H1 (cell line): ENCODE measurements at regions not wholly inside any gene's neighbourhood (a gene's known extent, or its start where the extent isn't known, plus 50 kb on each side); places are given as distances from the start of the nearest gene placed in this dataset.

Source experiments
- CTCF ChIA-PET: fragments of 300-600 bp; sonication (Branson Sonifier 250); formaldehyde crosslinking; loops from one replicate; lab custom pipeline; 2021; ENCODE audit not compliant: partially characterized antibody; lab: Charles Lee
- POLR2A ChIA-PET: fragments of 300-600 bp; sonication (Branson Sonifier 250); formaldehyde crosslinking; loops from one replicate; lab custom pipeline; 2021; ENCODE audit warnings: inconsistent platforms; ENCODE audit not compliant: partially characterized antibody; lab: Charles Lee
- DNase-seq, 2 experiments: peaks; one replicate each; pipeline versions ENCODE4 v3.0.0 to v3.0.0-alpha.2; 2010 to 2022; ENCODE audit warnings: low spot score in 2 of 2, low read depth in 1 of 2, mixed read lengths in 1 of 2
- FAIRE-seq: peaks from 2 replicates; lab custom pipeline; 2011; peaks lifted over from hg19 to GRCh38; lab: Jason Lieb, UNC
- H2AFZ ChIP-seq: 2 replicates; pipeline ENCODE4 v1.8.1; 2012; ENCODE audit warnings: low read length, inconsistent platforms
- H2AK5ac ChIP-seq: 2 replicates; pipeline ENCODE4 v1.6.1; 2013; ENCODE audit warnings: low read depth, low read length
- H2BK120ac ChIP-seq: replicated peaks from 2 replicates; pipeline ENCODE3; 2013; ENCODE audit warnings: low read depth, low read length, inconsistent platforms
- H2BK12ac ChIP-seq: 2 replicates; pipeline ENCODE4 v1.6.1; 2013; ENCODE audit warnings: low read depth, low read length
- H2BK15ac ChIP-seq: 2 replicates; pipeline ENCODE4 v1.6.1; 2013; ENCODE audit warnings: low read length
- H2BK20ac ChIP-seq: 2 replicates; pipeline ENCODE4 v1.6.1; 2013; ENCODE audit warnings: low read length
- H2BK5ac ChIP-seq: 2 replicates; pipeline ENCODE4 v1.6.1; 2013; ENCODE audit warnings: low read depth, low read length
- H3K14ac ChIP-seq: 2 replicates; pipeline ENCODE4 v1.6.1; 2013; ENCODE audit warnings: inconsistent platforms; ENCODE audit not compliant: insufficient read length
- H3K18ac ChIP-seq: 2 replicates; pipeline ENCODE4 v1.6.1; 2013; ENCODE audit warnings: low read length; ENCODE audit errors: extremely low read depth
- H3K23ac ChIP-seq: 2 replicates; pipeline ENCODE4 v1.6.1; 2013; ENCODE audit warnings: inconsistent platforms; ENCODE audit not compliant: insufficient read length
- H3K23me2 ChIP-seq: 2 replicates; pipeline ENCODE4 v1.6.1; 2013; ENCODE audit warnings: low read depth, low read length
- H3K27ac ChIP-seq: 2 replicates; pipeline ENCODE4 v1.6.1; 2011; ENCODE audit warnings: low read depth, low read length, inconsistent platforms
- H3K27me3 ChIP-seq, 4 experiments: replicated peaks in 1 of 4; 1 replicate in 1 of 4; 2 replicates in 3 of 4; pipeline versions ENCODE4 v1.6.1 to v1.8.1; 2011 to 2013; ENCODE audit warnings: low read length in 3 of 4, mild to moderate bottlenecking in 3 of 4, inconsistent platforms in 2 of 4, mixed read lengths in 2 of 4, moderate library complexity in 1 of 4; ENCODE audit not compliant: control insufficient read depth in 3 of 4, insufficient read depth in 3 of 4; ENCODE audit errors: extremely low read depth in 1 of 4
- H3K36me3 ChIP-seq, 4 experiments: 2 replicates each; pipeline versions ENCODE4 v1.6.1 to v1.8.1; 2011 to 2013; ENCODE audit warnings: mild to moderate bottlenecking in 4 of 4, low read length in 3 of 4, moderate library complexity in 2 of 4, control low read depth in 1 of 4, inconsistent platforms in 1 of 4; ENCODE audit not compliant: insufficient read depth in 4 of 4, control insufficient read depth in 2 of 4
- H3K4ac ChIP-seq: replicated peaks from 2 replicates; pipeline ENCODE3; 2013; ENCODE audit warnings: low read length, low read depth, mixed read lengths, inconsistent platforms; ENCODE audit not compliant: insufficient read length
- H3K4me1 ChIP-seq, 4 experiments: replicated peaks in 1 of 4; 1 replicate in 1 of 4; 2 replicates in 3 of 4; pipeline versions ENCODE4 v1.6.1 to v1.8.1; 2011 to 2013; ENCODE audit warnings: low read length in 3 of 4, inconsistent platforms in 2 of 4, mixed read lengths in 1 of 4; ENCODE audit not compliant: insufficient read depth in 4 of 4, control insufficient read depth in 3 of 4
- H3K4me2 ChIP-seq, 2 experiments: 2 replicates each; pipeline versions ENCODE4 v1.6.1 to v1.8.1; 2011 to 2013; ENCODE audit warnings: low read depth in 2 of 2, low read length in 2 of 2, control low read depth in 1 of 2, inconsistent platforms in 1 of 2, mild to moderate bottlenecking in 1 of 2; ENCODE audit not compliant: insufficient read depth in 1 of 2
- H3K4me3 ChIP-seq, 4 experiments: fragments of 200-600, 300-600 bp in 1 of 4; sonication (generic), shearing (Covaris generic), sonication (Bioruptor Twin) in 1 of 4; 2 replicates each; pipeline versions ENCODE4 v1.5.1 to v1.8.1; 2011 to 2016; ENCODE audit warnings: low read length in 4 of 4, low read depth in 3 of 4, control low read depth in 2 of 4, inconsistent platforms in 2 of 4, mild to moderate bottlenecking in 2 of 4, mixed read lengths in 1 of 4, moderate library complexity in 1 of 4; ENCODE audit not compliant: insufficient read depth in 2 of 4; ENCODE audit errors: extremely low read depth in 1 of 4
- H3K56ac ChIP-seq: replicated peaks from 2 replicates; pipeline ENCODE3; 2013; ENCODE audit warnings: low read depth, mild to moderate bottlenecking, mixed read lengths, low read length, inconsistent platforms; ENCODE audit not compliant: insufficient read length
- H3K79me1 ChIP-seq: 2 replicates; pipeline ENCODE4 v1.6.1; 2013; ENCODE audit warnings: low read depth, low read length, control low read depth
- H3K79me2 ChIP-seq, 2 experiments: 2 replicates each; pipeline versions ENCODE4 v1.6.1 to v1.8.1; 2012 to 2013; ENCODE audit warnings: low read length in 2 of 2, mild to moderate bottlenecking in 2 of 2, inconsistent platforms in 1 of 2; ENCODE audit not compliant: insufficient read depth in 2 of 2, control insufficient read depth in 1 of 2
- H3K9ac ChIP-seq, 4 experiments: replicated peaks in 1 of 4; 1 replicate in 1 of 4; 2 replicates in 3 of 4; pipeline versions ENCODE4 v1.6.1 to v1.8.1; 2011 to 2013; ENCODE audit warnings: low read depth in 3 of 4, low read length in 3 of 4, control low read depth in 2 of 4, mild to moderate bottlenecking in 2 of 4, moderate library complexity in 2 of 4, inconsistent platforms in 1 of 4; ENCODE audit errors: extremely low read depth in 1 of 4
- H3K9me3 ChIP-seq, 2 experiments: 2 replicates each; pipeline versions ENCODE4 v1.6.1 to v1.8.1; 2012 to 2013; ENCODE audit warnings: mild to moderate bottlenecking in 2 of 2, moderate library complexity in 2 of 2, control low read depth in 1 of 2, inconsistent platforms in 1 of 2, low read depth in 1 of 2, low read length in 1 of 2, mixed read lengths in 1 of 2; ENCODE audit not compliant: insufficient read depth in 2 of 2
- H4K20me1 ChIP-seq, 2 experiments: replicated peaks in 1 of 2; 2 replicates each; pipeline versions ENCODE3 to v1.8.1; 2011 to 2013; ENCODE audit warnings: inconsistent platforms in 2 of 2, low read length in 2 of 2, mild to moderate bottlenecking in 1 of 2; ENCODE audit not compliant: insufficient read depth in 2 of 2, control insufficient read depth in 1 of 2
- H4K5ac ChIP-seq: 2 replicates; pipeline ENCODE4 v1.6.1; 2013; ENCODE audit warnings: low read length, low read depth, mixed read lengths, inconsistent platforms; ENCODE audit not compliant: insufficient read length
- H4K8ac ChIP-seq: 2 replicates; pipeline ENCODE4 v1.8.0; 2013; ENCODE audit warnings: mild to moderate bottlenecking, moderate library complexity, low read length, inconsistent platforms; ENCODE audit not compliant: insufficient read depth; ENCODE audit errors: extremely low read depth
- H4K91ac ChIP-seq: replicated peaks from 2 replicates; pipeline ENCODE3; 2013; ENCODE audit warnings: low read length, mixed read lengths, inconsistent platforms; ENCODE audit not compliant: insufficient read length
- ASH2L ChIP-seq: fragments of 200-600, 300-600 bp; sonication (generic); IDR thresholded peaks from one replicate; pipeline ENCODE4 v1.7.1; 2017; ENCODE audit warnings: low read length
- CBX5 ChIP-seq: fragments of 300-800, 300-1000 bp; sonication (generic); IDR thresholded peaks from 2 replicates; pipeline ENCODE4 v1.7.1; 2016; ENCODE audit warnings: antibody characterized with exemption, low read length, low read depth
- CHD1 ChIP-seq: IDR thresholded peaks from 2 replicates; pipeline ENCODE4 v1.6.1; 2012; ENCODE audit warnings: low read depth, low read length, improper control_type of control experiment
- CREB1 ChIP-seq: IDR thresholded peaks from 2 replicates; pipeline ENCODE4 v1.6.1; 2012; ENCODE audit warnings: inconsistent platforms
- GABPA ChIP-seq: IDR thresholded peaks from 2 replicates; pipeline ENCODE4 v1.6.1; 2011; ENCODE audit warnings: mild to moderate bottlenecking, low read length, moderate library complexity, borderline replicate concordance; ENCODE audit not compliant: insufficient read depth
- GTF2F1 ChIP-seq: IDR thresholded peaks from 2 replicates; pipeline ENCODE4 v1.6.1; 2012; ENCODE audit warnings: low read depth, low read length, improper control_type of control experiment, borderline replicate concordance
- HDAC2 ChIP-seq, 2 experiments: fragments of 300-600 bp in 1 of 2; sonication (generic) in 1 of 2; IDR thresholded peaks; 2 replicates each; pipeline ENCODE4 v1.6.1; 2011 to 2012; ENCODE audit warnings: low read depth in 2 of 2, low read length in 2 of 2, mild to moderate bottlenecking in 2 of 2, moderate library complexity in 2 of 2, borderline replicate concordance in 1 of 2, inconsistent platforms in 1 of 2
- HDAC6 ChIP-seq: IDR thresholded peaks from one replicate; pipeline ENCODE4 v1.7.1; 2012; ENCODE audit warnings: low read depth, mild to moderate bottlenecking, inconsistent platforms, low read length, moderate library complexity
- KDM4A ChIP-seq: IDR thresholded peaks from one replicate; pipeline ENCODE4 v1.7.1; 2012; ENCODE audit warnings: low read depth, mild to moderate bottlenecking, moderate library complexity, low read length, inconsistent platforms; ENCODE audit not compliant: severe bottlenecking
- RXRA ChIP-seq: IDR thresholded peaks from 2 replicates; pipeline ENCODE4 v1.6.1; 2011; ENCODE audit warnings: low read depth, mild to moderate bottlenecking, low read length, moderate library complexity; ENCODE audit not compliant: insufficient read depth
- SIRT6 ChIP-seq: IDR thresholded peaks from one replicate; pipeline ENCODE4 v1.7.1; 2012; ENCODE audit warnings: low read length, inconsistent platforms
- SRF ChIP-seq: IDR thresholded peaks from 2 replicates; pipeline ENCODE4 v1.6.1; 2011; ENCODE audit warnings: mild to moderate bottlenecking, low read depth, low read length, moderate library complexity
- TAF1 ChIP-seq: IDR thresholded peaks from 2 replicates; pipeline ENCODE4 v1.6.1; 2011; ENCODE audit warnings: mild to moderate bottlenecking, low read depth, low read length
- TAF7 ChIP-seq: optimal IDR thresholded peaks from 2 replicates; pipeline ENCODE3; 2011; ENCODE audit warnings: low read depth, mild to moderate bottlenecking, inconsistent platforms, low read length, moderate library complexity, borderline replicate concordance
- YY1 ChIP-seq: IDR thresholded peaks from 2 replicates; pipeline ENCODE4 v1.6.1; 2011; ENCODE audit warnings: low read depth, mild to moderate bottlenecking, low read length
- TF ChIP-seq, protein P1 (sequence below): IDR thresholded peaks from 2 replicates; pipeline ENCODE4 v1.6.1; 2012; ENCODE audit warnings: inconsistent platforms

DNA sequence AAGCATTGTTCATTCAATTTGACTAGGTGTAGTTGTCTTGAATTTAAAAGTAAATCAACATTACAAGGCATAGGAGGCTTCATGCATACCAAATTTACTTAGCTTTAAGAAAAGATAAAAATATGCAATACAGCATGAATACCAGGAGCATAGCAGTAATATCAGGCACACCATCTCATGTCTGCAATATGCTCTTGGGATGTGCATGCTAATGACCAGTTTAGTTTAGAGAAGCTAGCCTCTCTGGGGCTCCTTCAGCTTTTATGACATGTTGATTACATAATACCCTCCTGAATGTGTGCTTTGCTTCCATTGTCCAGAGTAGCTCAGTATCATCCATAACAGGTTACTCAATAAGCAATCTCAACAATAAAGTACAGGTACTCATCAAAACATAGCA, 497.2 kb downstream of the FLRT2 start:
- no peaks in the 10 kb centered on the region for H3K4me1 ChIP-seq
- H3K27me3 ChIP-seq = no peaks in the 10 kb centered on the region
- H2BK15ac ChIP-seq = no peak overlapping the region
- H2BK20ac ChIP-seq = no peak overlapping the region
- H2AFZ ChIP-seq = no peak overlapping the region
- H3K79me1 ChIP-seq = no peaks in the 10 kb centered on the region
- H3K79me2 ChIP-seq = no peaks in the 10 kb centered on the region
- no peak overlapping the region for H3K27ac ChIP-seq
- POLR2A ChIA-PET = no interaction called here
- no peak overlapping the region for H4K8ac ChIP-seq
- no peak overlapping the region for H2AK5ac ChIP-seq
- CTCF ChIA-PET = interaction anchor here (0.8 to 1.4 kb wide), 3 partner anchors 8 to 171 kb away, joined by 3 to 4 read pairs (median 3); no protein-coding TSS in a partner anchor
- no peak overlapping the region for H3K14ac ChIP-seq
- H3K23me2 ChIP-seq = no peaks in the 10 kb centered on the region
- no peak overlapping the region for H4K5ac ChIP-seq
- no peak overlapping the region for H3K4ac ChIP-seq
- H2BK12ac ChIP-seq = no peak overlapping the region
- H2BK120ac ChIP-seq = no peak overlapping the region
- no peak overlapping the region for H2BK5ac ChIP-seq
- H3K9ac ChIP-seq = no peak overlapping the region
- H3K4me3 ChIP-seq = no peak overlapping the region
- no peak overlapping the region for H3K56ac ChIP-seq
- H3K4me2 ChIP-seq = no peak overlapping the region
- H4K91ac ChIP-seq = no peak overlapping the region
- H4K20me1 ChIP-seq = no peaks in the 10 kb centered on the region
- peaks cover 0 to 6% of the 10 kb centered on the region in 2 experiments; a peak in 2 of 4 replicates for H3K9me3 ChIP-seq
- H3K18ac ChIP-seq = no peak overlapping the region
- peaks cover 0 to 4% (median 0%) of the 10 kb centered on the region in 4 experiments; a peak in 1 of 8 replicates for H3K36me3 ChIP-seq
- no peak overlapping the region for H3K23ac ChIP-seq
- FAIRE-seq (no peak), DNase-seq (no peak)
- TF ChIP-seq YY1 (no peak), RXRA (no peak), ASH2L (no peak), GABPA (no peak), SRF (no peak), HDAC6 (no peak), KDM4A (no peak), SIRT6 (no peak), CREB1 (no peak), GTF2F1 (no peak), TAF1 (no peak), CHD1 (no peak), CBX5 (no peak), TAF7 (no peak), HDAC2 (IDR thresholded peaks at IDR 0.05; ENCODE audit: borderline replicate concordance in 1 of 2, low read depth in 2 of 2, low read length in 2 of 2) (no peak)
- TF ChIP-seq, protein P1, sequence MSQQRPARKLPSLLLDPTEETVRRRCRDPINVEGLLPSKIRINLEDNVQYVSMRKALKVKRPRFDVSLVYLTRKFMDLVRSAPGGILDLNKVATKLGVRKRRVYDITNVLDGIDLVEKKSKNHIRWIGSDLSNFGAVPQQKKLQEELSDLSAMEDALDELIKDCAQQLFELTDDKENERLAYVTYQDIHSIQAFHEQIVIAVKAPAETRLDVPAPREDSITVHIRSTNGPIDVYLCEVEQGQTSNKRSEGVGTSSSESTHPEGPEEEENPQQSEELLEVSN = no peak
